Prostate gland (tissue), 2 donors: ENCODE measurements at regions not wholly inside any gene's neighbourhood (a gene's known extent, or its start where the extent isn't known, plus 50 kb on each side); places are given as distances from the start of the nearest gene placed in this dataset.

Experiments
- DNase-seq: peaks from one replicate; pipeline ENCODE4 v3.0.0-alpha.2; 2019; ENCODE audit warnings: low spot score
- H3K27ac ChIP-seq, 2 donors: fragments of 200-600 bp; sonication (generic); 2 replicates each; pipeline ENCODE4 v1.5.1; 2017 to 2019
- H3K27me3 ChIP-seq: fragments of 200-600 bp; sonication (generic); replicated peaks from 2 replicates; pipeline ENCODE4 v1.5.1; 2019; ENCODE audit not compliant: insufficient read depth
- H3K36me3 ChIP-seq, 2 donors: fragments of 200-600 bp; sonication (generic); 1 replicate in 1 of 2; 2 replicates in 1 of 2; pipeline versions ENCODE4 v1.5.1 to v1.8.1; 2017 to 2019
- H3K4me1 ChIP-seq: fragments of 200-600 bp; sonication (generic); replicated peaks from 2 replicates; pipeline ENCODE4 v1.5.1; 2019
- H3K4me3 ChIP-seq, 2 donors: fragments of 200-600 bp; sonication (generic); 2 replicates each; pipeline ENCODE4 v1.5.1; 2017 to 2019
- H3K9me3 ChIP-seq: fragments of 200-600 bp; sonication (generic); 2 replicates; pipeline ENCODE4 v1.5.1; 2017
- POLR2A ChIP-seq: fragments of 450-650 bp; IDR thresholded peaks from one replicate; pipeline ENCODE4 v1.6.1; 2016; ENCODE audit warnings: antibody characterized with exemption, mild to moderate bottlenecking
- POLR2AphosphoS5 ChIP-seq: sonication (generic); formaldehyde crosslinking; IDR thresholded peaks from one replicate; pipeline ENCODE4 v1.6.1; 2017; ENCODE audit warnings: antibody characterized with exemption
- WGBS: methylation state at CpG from one replicate; pipeline ENCODE4 v1.1.5; 2018; 5-methylcytosine and 5-hydroxymethylcytosine counted together
- intact Hi-C: fragments of 100-400 bp; cut with DNase I; formaldehyde crosslinking; loops from one replicate; pipeline ENCODE4 v1.14.2; 2022
- TF ChIP-seq, protein P1 (sequence below), 4 experiments: fragments of 200-600 bp in 2 of 4; fragments of 450-650 bp in 2 of 4; sonication (generic) in 2 of 4; IDR thresholded peaks; 1 replicate in 3 of 4; 2 replicates in 1 of 4; pipeline ENCODE4 v1.5.1; 2016 to 2019; ENCODE audit warnings: antibody characterized with exemption in 4 of 4, mild to moderate bottlenecking in 2 of 4, moderate library complexity in 2 of 4

DNA sequence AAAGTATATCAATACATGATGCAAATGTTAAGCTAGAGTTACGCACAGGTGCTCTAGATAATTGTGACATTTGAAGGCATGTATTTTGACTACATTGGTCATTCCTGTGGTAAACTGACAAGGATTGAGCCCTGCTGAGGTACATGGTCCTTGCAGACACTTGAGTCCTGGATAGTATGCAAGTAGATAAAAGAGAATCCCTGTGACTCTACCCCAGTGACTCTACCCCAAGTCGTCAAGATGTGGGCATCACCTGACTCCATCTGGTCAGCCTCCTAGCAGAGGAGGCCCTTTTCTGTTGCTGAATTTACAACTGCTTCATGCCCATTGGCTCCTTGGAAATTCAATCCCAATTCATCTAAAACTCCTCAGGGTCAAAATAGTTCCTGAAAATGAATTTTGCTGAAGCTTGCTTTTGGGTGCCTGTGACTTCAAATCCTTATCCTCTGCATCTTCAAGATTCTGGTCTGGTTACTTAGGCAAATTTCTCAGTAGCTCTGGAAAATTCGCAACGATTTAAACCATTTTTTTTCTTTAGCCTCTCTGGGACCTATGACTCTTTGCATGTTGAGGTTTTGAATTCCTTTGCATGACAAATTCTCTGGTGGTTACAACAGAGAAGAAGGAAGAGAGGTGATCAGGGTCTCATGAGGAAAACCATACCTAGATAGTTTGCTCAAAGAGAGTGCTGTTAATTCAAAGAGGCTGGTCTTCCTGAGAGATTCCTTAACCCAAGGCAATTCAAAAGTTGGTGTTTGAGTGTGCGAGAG is 422.1 kb downstream of the FGF9 start:
- intact Hi-C loops = no loop called here
- Histone ChIP-seq H3K9me3 (no peaks in the 10 kb centered on the region), H3K27ac (no peak overlapping the region), H3K4me1 (no peaks in the 10 kb centered on the region), H3K4me3 (no peak overlapping the region), H3K36me3 (no peaks in the 10 kb centered on the region), H3K27me3 (no peaks in the 10 kb centered on the region)
- no peak for TF ChIP-seq POLR2A
- TF ChIP-seq, protein P1, sequence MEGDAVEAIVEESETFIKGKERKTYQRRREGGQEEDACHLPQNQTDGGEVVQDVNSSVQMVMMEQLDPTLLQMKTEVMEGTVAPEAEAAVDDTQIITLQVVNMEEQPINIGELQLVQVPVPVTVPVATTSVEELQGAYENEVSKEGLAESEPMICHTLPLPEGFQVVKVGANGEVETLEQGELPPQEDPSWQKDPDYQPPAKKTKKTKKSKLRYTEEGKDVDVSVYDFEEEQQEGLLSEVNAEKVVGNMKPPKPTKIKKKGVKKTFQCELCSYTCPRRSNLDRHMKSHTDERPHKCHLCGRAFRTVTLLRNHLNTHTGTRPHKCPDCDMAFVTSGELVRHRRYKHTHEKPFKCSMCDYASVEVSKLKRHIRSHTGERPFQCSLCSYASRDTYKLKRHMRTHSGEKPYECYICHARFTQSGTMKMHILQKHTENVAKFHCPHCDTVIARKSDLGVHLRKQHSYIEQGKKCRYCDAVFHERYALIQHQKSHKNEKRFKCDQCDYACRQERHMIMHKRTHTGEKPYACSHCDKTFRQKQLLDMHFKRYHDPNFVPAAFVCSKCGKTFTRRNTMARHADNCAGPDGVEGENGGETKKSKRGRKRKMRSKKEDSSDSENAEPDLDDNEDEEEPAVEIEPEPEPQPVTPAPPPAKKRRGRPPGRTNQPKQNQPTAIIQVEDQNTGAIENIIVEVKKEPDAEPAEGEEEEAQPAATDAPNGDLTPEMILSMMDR (IDR thresholded peaks at IDR 0.05) = no peak
- no peak for TF ChIP-seq POLR2AphosphoS5
- WGBS = 91% methylated on average over 5 of the region's 5 CpGs
- no peak for DNase-seq

DNA sequence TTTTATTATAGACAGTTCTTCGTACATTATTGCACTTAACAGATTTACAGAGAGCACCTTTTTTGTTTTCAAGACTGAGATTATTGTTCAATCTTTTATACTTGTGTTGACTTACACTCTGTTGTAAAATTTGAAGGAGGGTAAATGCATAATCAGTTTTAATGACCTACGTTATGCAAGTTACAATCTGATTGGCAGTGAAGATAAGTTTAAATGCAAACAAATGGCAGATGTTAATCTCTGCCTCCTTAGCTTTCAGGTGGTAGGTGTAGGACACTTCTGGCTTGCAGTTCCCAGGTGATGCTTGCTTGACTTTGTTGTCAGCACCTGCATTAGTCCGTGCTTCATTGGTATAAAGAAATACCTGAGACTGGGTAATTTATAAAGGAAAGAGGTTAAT is 424.9 kb downstream of the FGF9 start:
- WGBS = 37% methylated on average over 3 of the region's 3 CpGs
- Histone ChIP-seq H3K36me3 (no peaks in the 10 kb centered on the region), H3K27me3 (peaks cover 2% of the 10 kb centered on the region), H3K9me3 (no peaks in the 10 kb centered on the region), H3K27ac (no peak overlapping the region), H3K4me1 (no peaks in the 10 kb centered on the region), H3K4me3 (no peak overlapping the region)
- intact Hi-C loops = no loop called here
- DNase-seq = no peak
- peak; percentile 50 for TF ChIP-seq POLR2AphosphoS5
- TF ChIP-seq POLR2A = no peak

DNA sequence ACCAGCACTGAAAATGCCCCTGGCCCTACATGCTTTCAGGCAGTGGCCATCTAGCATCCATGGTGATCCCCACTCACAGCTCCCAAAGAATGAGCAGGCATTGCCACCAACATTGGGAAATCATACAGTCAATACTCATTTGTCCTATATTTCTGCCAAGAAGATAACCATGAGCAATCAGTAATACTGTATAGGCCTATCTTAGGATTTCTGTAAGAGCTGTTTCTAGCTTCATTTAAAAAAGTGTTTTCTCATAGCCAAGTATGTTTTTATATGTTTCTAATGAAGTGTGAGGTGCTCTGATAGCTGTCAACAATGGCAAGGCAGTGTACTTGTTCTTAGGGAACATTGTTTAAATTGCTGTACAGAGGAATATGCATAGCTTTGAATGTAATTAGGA is 428.7 kb downstream of the FGF9 start:
- intact Hi-C loops = no loop called here
- Histone ChIP-seq H3K9me3 (no peaks in the 10 kb centered on the region), H3K4me1 (no peaks in the 10 kb centered on the region), H3K36me3 (no peaks in the 10 kb centered on the region), H3K4me3 (no peak overlapping the region), H3K27me3 (peaks cover 2% of the 10 kb centered on the region), H3K27ac (no peak overlapping the region)
- TF ChIP-seq POLR2A (no peak), POLR2AphosphoS5 (no peak)
- TF ChIP-seq, protein P1 (IDR thresholded peaks at IDR 0.05) = no peak
- no peak for DNase-seq

DNA sequence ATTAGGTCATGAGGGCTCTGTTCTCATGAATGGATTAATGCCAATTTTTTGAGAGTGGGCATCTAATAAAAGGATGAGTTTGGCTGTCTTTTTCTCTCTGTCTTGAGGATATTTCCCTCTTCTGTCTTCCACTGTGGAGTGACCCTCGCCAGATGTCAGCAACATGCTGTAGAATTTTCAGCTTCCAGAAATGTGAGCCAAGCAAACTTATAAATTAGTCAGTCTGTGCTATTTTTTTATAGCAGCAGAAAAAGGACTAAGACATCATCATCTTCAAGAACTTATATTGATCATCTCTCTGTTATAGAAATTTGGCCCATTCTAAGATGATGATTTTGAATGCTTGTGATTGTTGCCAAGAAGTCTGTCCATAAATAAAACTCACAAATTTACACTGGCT is 431.4 kb downstream of the FGF9 start:
- H3K4me1 ChIP-seq = no peaks in the 10 kb centered on the region
- no peak for DNase-seq
- WGBS = 68% methylated on average over 1 of the region's 1 CpG
- TF ChIP-seq POLR2A = no peak
- TF ChIP-seq, protein P1 (IDR thresholded peaks at IDR 0.05) = no peak
- no peak for TF ChIP-seq POLR2AphosphoS5
- H3K36me3 ChIP-seq = no peaks in the 10 kb centered on the region
- no peak overlapping the region for H3K4me3 ChIP-seq
- no peaks in the 10 kb centered on the region for H3K9me3 ChIP-seq
- intact Hi-C loops = no loop called here
- no peak overlapping the region for H3K27ac ChIP-seq
- H3K27me3 ChIP-seq = peaks cover 2% of the 10 kb centered on the region

DNA sequence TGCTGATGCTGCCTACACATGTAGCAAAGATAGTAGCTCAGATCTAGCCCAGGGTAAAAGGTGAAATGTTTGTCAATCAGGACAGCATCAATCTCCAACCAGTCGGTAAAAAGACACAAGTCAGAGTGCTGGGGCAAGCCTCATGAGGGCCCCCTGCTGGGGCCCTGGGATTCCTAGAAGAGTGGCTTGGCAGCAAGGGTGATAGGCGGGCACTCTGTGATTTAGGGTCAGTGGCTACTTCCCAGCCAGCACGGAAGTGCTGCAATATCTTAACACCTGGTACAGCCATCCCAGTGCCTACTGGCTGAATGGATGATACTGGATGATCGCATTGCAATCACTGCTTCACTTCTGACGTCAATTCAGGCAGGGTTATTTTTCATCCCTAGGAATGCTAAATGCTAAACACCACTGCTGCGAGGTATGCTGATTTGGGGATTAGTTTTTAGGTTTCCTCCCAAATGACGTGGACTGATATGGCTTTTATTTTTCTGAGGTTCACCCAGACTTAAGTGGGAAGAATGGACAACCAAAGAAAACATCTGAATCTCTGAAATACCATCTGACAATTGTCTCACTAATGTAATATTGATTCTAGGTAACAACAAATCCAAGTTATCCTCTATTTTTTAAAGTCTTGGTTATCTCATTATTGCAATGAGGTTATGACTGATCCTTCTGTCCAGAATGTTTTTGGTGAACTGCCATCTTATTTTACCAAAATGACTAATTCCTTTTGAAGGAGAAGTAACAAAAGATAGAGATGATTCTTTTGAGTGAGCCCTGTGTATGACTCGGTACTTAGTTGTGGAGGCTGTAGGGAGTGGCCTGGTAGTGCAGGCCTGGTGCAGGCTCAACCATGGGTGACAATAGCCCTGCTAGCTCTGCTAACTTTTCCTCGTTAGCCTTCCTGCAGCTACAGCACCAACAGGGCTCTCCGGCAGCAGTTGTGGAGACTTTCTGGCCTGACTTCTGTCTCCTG is 432.5 kb downstream of the FGF9 start:
- no peak for TF ChIP-seq POLR2AphosphoS5
- no peak for TF ChIP-seq POLR2A
- TF ChIP-seq, protein P1 (IDR thresholded peaks at IDR 0.05) = no peak
- WGBS = 86% methylated on average over 10 of the region's 10 CpGs
- Histone ChIP-seq H3K27me3 (no peaks in the 10 kb centered on the region), H3K9me3 (no peaks in the 10 kb centered on the region), H3K36me3 (no peaks in the 10 kb centered on the region), H3K27ac (no peak overlapping the region), H3K4me3 (no peak overlapping the region), H3K4me1 (no peaks in the 10 kb centered on the region)
- DNase-seq = no peak
- intact Hi-C loops = no loop called here
